ENCODE measurements at regions not wholly inside any gene's neighbourhood (a gene's known extent, or its start where the extent isn't known, plus 50 kb on each side); places are given as distances from the start of the nearest gene placed in this dataset.
A peak's percentile ranks its signal among the peaks of the same experiment; 100 is the strongest.

GRCh38 chr17:6011206-6011605, 59.0 kb upstream of the WSCD1 start:
- DNase-seq, result no peak
- Histone ChIP-seq H3K4me1 (no peaks in the 10 kb centered on the region), H3K27ac (no peak overlapping the region), H3K36me3 (no peaks in the 10 kb centered on the region), H3K27me3 (no peaks in the 10 kb centered on the region), H3K9me3 (no peaks in the 10 kb centered on the region), H3K4me3 (no peak overlapping the region)
- intact Hi-C loops (cut with DNase I; ENCODE audit: low total_unique reads), result no loop called here
- TF ChIP-seq CTCF (IDR thresholded peaks at IDR 0.05), result no peak

GRCh38 chr17:6018788-6019187, 51.4 kb upstream of the WSCD1 start:
- Histone ChIP-seq H3K4me1 (peaks cover 0 to 37% (median 6%) of the 10 kb centered on the region in 4 donors), H3K27ac (no peak overlapping the region), H3K36me3 (no peaks in the 10 kb centered on the region), H3K27me3 (no peaks in the 10 kb centered on the region), H3K4me3 (no peak overlapping the region), H3K9me3 (no peaks in the 10 kb centered on the region)
- TF ChIP-seq CTCF (IDR thresholded peaks at IDR 0.05), result no peak
- intact Hi-C loops (cut with DNase I; ENCODE audit: low total_unique reads), result no loop called here
- DNase-seq, result no peak

- intact Hi-C loops (cut with DNase I; ENCODE audit: low total_unique reads), result no loop called here
- Histone ChIP-seq H3K27me3 (no peaks in the 10 kb centered on the region), H3K27ac (peak overlapping the region; percentile 57 to 66), H3K4me3 (no peak overlapping the region), H3K4me1 (peaks cover 0 to 49% (median 9%) of the 10 kb centered on the region in 4 donors), H3K36me3 (no peaks in the 10 kb centered on the region), H3K9me3 (no peaks in the 10 kb centered on the region)
- TF ChIP-seq CTCF (IDR thresholded peaks at IDR 0.05), result no peak
- no peak for DNase-seq
Observed at GRCh38 chr17:6019959-6020358, 50.2 kb upstream of the WSCD1 start.

- Histone ChIP-seq H3K36me3 (no peaks in the 10 kb centered on the region), H3K9me3 (no peaks in the 10 kb centered on the region), H3K27me3 (no peaks in the 10 kb centered on the region), H3K27ac (peak overlapping the region; percentile 57 to 66), H3K4me3 (no peak overlapping the region), H3K4me1 (peaks cover 0 to 54% (median 9%) of the 10 kb centered on the region in 4 donors)
- intact Hi-C loops (cut with DNase I; ENCODE audit: low total_unique reads), result no loop called here
- no peak for DNase-seq
- TF ChIP-seq CTCF (IDR thresholded peaks at IDR 0.05), result no peak
Observed at GRCh38 chr17:6020376-6021010, 49.7 kb upstream of the WSCD1 start.
